H9 (cell line): ENCODE measurements at regions not wholly inside any gene's neighbourhood (a gene's known extent, or its start where the extent isn't known, plus 50 kb on each side); places are given as distances from the start of the nearest gene placed in this dataset.

Experiments
- DNase-seq: peaks from one replicate; pipeline ENCODE4 v3.0.0-alpha.2; 2017
- H2AFZ ChIP-seq: one replicate; pipeline ENCODE4 v1.6.1; 2013; ENCODE audit warnings: mild to moderate bottlenecking, low read length, control low read depth, moderate library complexity
- H2AK5ac ChIP-seq: 2 replicates; pipeline ENCODE4 v1.6.1; 2013; ENCODE audit warnings: low read length, control low read depth, mixed read lengths; ENCODE audit not compliant: insufficient read length
- H2BK120ac ChIP-seq: one replicate; pipeline ENCODE4 v1.6.1; 2013; ENCODE audit warnings: low read depth, mild to moderate bottlenecking, low read length, control low read depth, inconsistent platforms; ENCODE audit not compliant: poor library complexity, severe bottlenecking
- H2BK12ac ChIP-seq: 2 replicates; pipeline ENCODE4 v1.6.1; 2013; ENCODE audit warnings: low read length, control low read depth, mixed read lengths, low read depth; ENCODE audit not compliant: insufficient read length
- H2BK15ac ChIP-seq: 2 replicates; pipeline ENCODE4 v1.6.1; 2013; ENCODE audit warnings: low read depth, low read length, control low read depth
- H2BK20ac ChIP-seq: one replicate; pipeline ENCODE4 v1.6.1; 2013; ENCODE audit warnings: low read depth, mild to moderate bottlenecking, low read length, control low read depth, inconsistent platforms; ENCODE audit not compliant: poor library complexity, severe bottlenecking
- H2BK5ac ChIP-seq: 2 replicates; pipeline ENCODE4 v1.6.1; 2013; ENCODE audit warnings: low read length, control low read depth, mixed read lengths; ENCODE audit not compliant: insufficient read length
- H3K14ac ChIP-seq: 2 replicates; pipeline ENCODE4 v1.6.1; 2013; ENCODE audit warnings: low read length, control low read depth; ENCODE audit not compliant: insufficient read depth
- H3K18ac ChIP-seq: 2 replicates; pipeline ENCODE4 v1.6.1; 2013; ENCODE audit warnings: low read depth, mild to moderate bottlenecking, mixed read lengths, low read length, control low read depth; ENCODE audit not compliant: insufficient read length
- H3K23ac ChIP-seq: 2 replicates; pipeline ENCODE4 v1.6.1; 2013; ENCODE audit warnings: low read length, control low read depth, mixed read lengths, low read depth; ENCODE audit not compliant: insufficient read length
- H3K23me2 ChIP-seq: 2 replicates; pipeline ENCODE4 v1.6.1; 2013; ENCODE audit warnings: low read depth, mild to moderate bottlenecking, mixed read lengths, low read length, control low read depth; ENCODE audit not compliant: insufficient read length, poor library complexity, severe bottlenecking
- H3K27ac ChIP-seq: 2 replicates; pipeline ENCODE4 v1.5.1; 2013; ENCODE audit warnings: low read length, control low read depth, mixed read lengths, low read depth; ENCODE audit not compliant: insufficient read length
- H3K27me3 ChIP-seq: 2 replicates; pipeline ENCODE4 v1.6.1; 2013; ENCODE audit warnings: low read length, control low read depth, inconsistent platforms; ENCODE audit not compliant: insufficient read depth
- H3K4ac ChIP-seq: 2 replicates; pipeline ENCODE4 v1.6.1; 2013; ENCODE audit warnings: low read depth, mild to moderate bottlenecking, control low read depth, inconsistent platforms, low read length, moderate library complexity
- H3K4me1 ChIP-seq: 2 replicates; pipeline ENCODE4 v1.6.1; 2013; ENCODE audit warnings: low read length, control low read depth, inconsistent platforms; ENCODE audit not compliant: insufficient read depth
- H3K4me2 ChIP-seq: 2 replicates; pipeline ENCODE4 v1.6.1; 2013; ENCODE audit warnings: low read length, control low read depth, mixed read lengths; ENCODE audit not compliant: insufficient read length, insufficient read depth
- H3K56ac ChIP-seq: 2 replicates; pipeline ENCODE4 v1.6.1; 2013; ENCODE audit warnings: low read depth, mild to moderate bottlenecking, mixed read lengths, low read length, control low read depth; ENCODE audit not compliant: insufficient read length
- H3K79me1 ChIP-seq: 2 replicates; pipeline ENCODE4 v1.6.1; 2013; ENCODE audit warnings: low read depth, mild to moderate bottlenecking, moderate library complexity, low read length, control low read depth, inconsistent platforms; ENCODE audit not compliant: insufficient read depth, poor library complexity, severe bottlenecking
- H3K79me2 ChIP-seq: 2 replicates; pipeline ENCODE4 v1.6.1; 2013; ENCODE audit warnings: low read length, control low read depth, inconsistent platforms; ENCODE audit not compliant: insufficient read depth
- H3K9ac ChIP-seq: 2 replicates; pipeline ENCODE4 v1.6.1; 2013; ENCODE audit warnings: low read length, control low read depth, mixed read lengths; ENCODE audit not compliant: insufficient read length; ENCODE audit errors: extremely low read depth
- H3K9me3 ChIP-seq: one replicate; pipeline ENCODE4 v1.6.1; 2013; ENCODE audit warnings: low read depth, low read length, inconsistent platforms; ENCODE audit not compliant: control insufficient read depth
- H3T11ph ChIP-seq: one replicate; pipeline ENCODE4 v1.6.1; 2013; ENCODE audit warnings: mild to moderate bottlenecking, low read length, control low read depth, inconsistent platforms
- H4K20me1 ChIP-seq: one replicate; pipeline ENCODE4 v1.6.1; 2013; ENCODE audit not compliant: control insufficient read depth, insufficient read length, insufficient read depth
- H4K5ac ChIP-seq: 2 replicates; pipeline ENCODE4 v1.6.1; 2013; ENCODE audit warnings: low read depth, mild to moderate bottlenecking, mixed read lengths, low read length, control low read depth; ENCODE audit not compliant: insufficient read length
- H4K8ac ChIP-seq: replicated peaks from 2 replicates; pipeline ENCODE4 v1.6.1; 2013; ENCODE audit warnings: low read length, control low read depth, mixed read lengths, low read depth; ENCODE audit not compliant: insufficient read length
- H4K91ac ChIP-seq: 2 replicates; pipeline ENCODE4 v1.6.1; 2013; ENCODE audit warnings: low read depth, mild to moderate bottlenecking, moderate library complexity, mixed read lengths, low read length, control low read depth; ENCODE audit not compliant: insufficient read length
- H3K27ac Mint-ChIP-seq, 3 experiments: 2 replicates in 2 of 3; 3 replicates in 1 of 3; pipeline ENCODE4 v1.8.0; 2020 to 2021; ENCODE audit warnings: mixed read lengths in 3 of 3, mild to moderate bottlenecking in 1 of 3, moderate library complexity in 1 of 3
- H3K27me3 Mint-ChIP-seq: 2 replicates; pipeline ENCODE4 v1.8.0; 2021; ENCODE audit warnings: low read depth, mild to moderate bottlenecking, moderate library complexity, mixed read lengths
- H3K36me3 Mint-ChIP-seq, 3 experiments: 2 replicates in 2 of 3; 3 replicates in 1 of 3; pipeline ENCODE4 v1.8.0; 2020 to 2021; ENCODE audit warnings: low read depth in 3 of 3, mixed read lengths in 3 of 3; ENCODE audit not compliant: insufficient read depth in 1 of 3
- H3K4me1 Mint-ChIP-seq, 2 experiments: 2 replicates each; pipeline ENCODE4 v1.8.0; 2020; ENCODE audit warnings: mixed read lengths in 2 of 2
- H3K4me3 Mint-ChIP-seq, 2 experiments: 2 replicates in 1 of 2; 3 replicates in 1 of 2; pipeline ENCODE4 v1.8.0; 2020 to 2021; ENCODE audit warnings: mild to moderate bottlenecking in 2 of 2, mixed read lengths in 2 of 2, moderate library complexity in 1 of 2
- H3K9me3 Mint-ChIP-seq, 2 experiments: 2 replicates in 1 of 2; 3 replicates in 1 of 2; pipeline ENCODE4 v1.8.0; 2020; ENCODE audit warnings: mild to moderate bottlenecking in 2 of 2, mixed read lengths in 2 of 2, moderate library complexity in 1 of 2
- CTCF ChIP-seq: fragments of 200-600 bp; sonication (generic); conservative IDR thresholded peaks from 3 replicates; pipeline ENCODE4 v1.8.0; 2021; ENCODE audit warnings: antibody characterized with exemption, mild to moderate bottlenecking
- WGBS: extraction: QIAGEN DNeasy Blood & Tissue Kit; methylation state at CpG from one replicate; pipeline ENCODE4 v1.1.7; 2013; ENCODE audit warnings: missing lambda C conversion rate, low lambda C conversion rate, mixed read lengths; ENCODE audit not compliant: insufficient read length; ENCODE audit errors: extremely low coverage; 5-methylcytosine and 5-hydroxymethylcytosine counted together

- TF ChIP-seq CTCF, result no peak
- Histone ChIP-seq H3K27me3 (no peaks in the 10 kb centered on the region), H2BK20ac (no peak overlapping the region), H2BK5ac (no peak overlapping the region), H3K4me2 (no peak overlapping the region), H3K23me2 (no peaks in the 10 kb centered on the region), H3K23ac (no peak overlapping the region), H2AK5ac (no peak overlapping the region), H3K9me3 (peaks cover 13% of the 10 kb centered on the region), H3K56ac (no peak overlapping the region), H4K5ac (no peak overlapping the region), H4K8ac (no peak overlapping the region), H3T11ph (no peak overlapping the region), H3K27ac (no peak overlapping the region), H2BK15ac (no peak overlapping the region), H4K20me1 (no peaks in the 10 kb centered on the region), H2AFZ (no peak overlapping the region), H2BK12ac (no peak overlapping the region), H3K79me2 (no peaks in the 10 kb centered on the region), H2BK120ac (no peak overlapping the region), H3K18ac (no peak overlapping the region), H3K4me1 (no peaks in the 10 kb centered on the region), H4K91ac (no peak overlapping the region), H3K14ac (no peak overlapping the region), H3K4ac (no peak overlapping the region), H3K9ac (no peak overlapping the region), H3K79me1 (no peaks in the 10 kb centered on the region)
- Mint-ChIP-seq H3K4me3 (no peak overlapping the region), H3K4me1 (no peaks in the 10 kb centered on the region), H3K27me3 (no peaks in the 10 kb centered on the region; the same call in 1 of the 2 replicates), H3K9me3 (peaks cover 32 to 43% of the 10 kb centered on the region in 2 experiments), H3K36me3 (peaks cover 12 to 25% (median 24%) of the 10 kb centered on the region in 3 experiments), H3K27ac (no peak overlapping the region)
- no CpG with 5 or more reads among the region's 1 CpG for WGBS
- DNase-seq, result no peak
Measured at GRCh38 chr2:21993002-21993401, 869.2 kb downstream of the TDRD15 start.
